GM21367 (cell line): ENCODE measurements at regions not wholly inside any gene's neighbourhood (a gene's known extent, or its start where the extent isn't known, plus 50 kb on each side); places are given as distances from the start of the nearest gene placed in this dataset.

Experiments
- ATAC-seq: cut with Tn5 transposase; IDR thresholded peaks from one replicate; pipeline ENCODE4 v1.9.1; 2021; ENCODE audit not compliant: unreplicated experiment

- ATAC-seq, result no peak
These were observed 152.6 kb upstream of the SGK1 start for GRCh38 chr6:134470457-134470975.

GRCh38 chr6:134469702-134470456 is 152.0 kb upstream of the SGK1 start:
- ATAC-seq, result no peak

GRCh38 chr6:134468633-134469032 is 150.7 kb upstream of the SGK1 start:
- ATAC-seq, result no peak

GRCh38 chr6:134467620-134468019 is 149.7 kb upstream of the SGK1 start:
- ATAC-seq, result no peak

GRCh38 chr6:134466771-134467525 is 149.0 kb upstream of the SGK1 start:
- no peak for ATAC-seq

- ATAC-seq, result peak; percentile 68
These were observed 146.9 kb upstream of the SGK1 start for GRCh38 chr6:134464690-134465411.

GRCh38 chr6:134458857-134459657 is 141.1 kb upstream of the SGK1 start:
- no peak for ATAC-seq

- ATAC-seq, result no peak
These were observed 140.0 kb upstream of the SGK1 start for GRCh38 chr6:134457941-134458340.

GRCh38 chr6:134456226-134456625 is 138.3 kb upstream of the SGK1 start:
- ATAC-seq, result no peak

GRCh38 chr6:134455319-134455718 is 137.4 kb upstream of the SGK1 start:
- ATAC-seq, result no peak

- no peak for ATAC-seq
These were observed 136.9 kb upstream of the SGK1 start for GRCh38 chr6:134454794-134455193.

- ATAC-seq, result no peak
These were observed 136.0 kb upstream of the SGK1 start for GRCh38 chr6:134453792-134454510.

GRCh38 chr6:134452906-134453305 is 135.0 kb upstream of the SGK1 start:
- no peak for ATAC-seq

- ATAC-seq, result peak; percentile 56
These were observed 133.6 kb upstream of the SGK1 start for GRCh38 chr6:134451529-134451928.

GRCh38 chr6:134449781-134450180 is 131.9 kb upstream of the SGK1 start:
- ATAC-seq, result no peak

- no peak for ATAC-seq
These were observed 131.1 kb upstream of the SGK1 start for GRCh38 chr6:134449004-134449403.

- ATAC-seq, result no peak
These were observed 130.0 kb upstream of the SGK1 start for GRCh38 chr6:134447883-134448387.

GRCh38 chr6:134447423-134447822 is 129.5 kb upstream of the SGK1 start:
- ATAC-seq, result no peak

- no peak for ATAC-seq
These were observed 129.0 kb upstream of the SGK1 start for GRCh38 chr6:134446896-134447295.
